GM18867 (cell line): ENCODE measurements at regions not wholly inside any gene's neighbourhood (a gene's known extent, or its start where the extent isn't known, plus 50 kb on each side); places are given as distances from the start of the nearest gene placed in this dataset.
"Not testable (repeated sequence)": the region's sequence is repeated elsewhere in the genome, so short reads cannot be mapped to it uniquely, and the experiment has no call there.

Source experiments
- ATAC-seq: cut with Tn5 transposase; IDR thresholded peaks from one replicate; pipeline ENCODE4 v1.9.1; 2021; ENCODE audit warnings: mild to moderate bottlenecking, moderate library complexity; ENCODE audit not compliant: unreplicated experiment

DNA sequence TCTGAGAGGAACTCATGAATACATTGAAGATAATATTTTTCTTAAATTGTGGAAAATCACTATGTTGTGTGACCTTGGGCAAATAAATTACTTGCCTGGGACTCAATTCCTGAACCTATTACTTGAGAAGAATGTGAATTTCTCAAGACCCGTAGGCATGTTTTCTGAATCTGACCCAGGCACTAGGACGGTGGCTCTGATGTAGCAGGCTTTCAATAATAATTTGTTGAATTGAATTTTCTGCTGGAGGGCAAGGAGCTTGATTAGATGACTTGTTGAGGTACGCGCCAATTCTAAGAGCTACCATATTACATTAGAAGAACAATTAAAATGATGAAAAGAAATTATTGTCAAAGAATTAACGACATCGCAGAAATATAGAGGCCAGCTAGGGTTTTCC, 150.2 kb upstream of the LRRC3B start:
- ATAC-seq, result no peak

DNA sequence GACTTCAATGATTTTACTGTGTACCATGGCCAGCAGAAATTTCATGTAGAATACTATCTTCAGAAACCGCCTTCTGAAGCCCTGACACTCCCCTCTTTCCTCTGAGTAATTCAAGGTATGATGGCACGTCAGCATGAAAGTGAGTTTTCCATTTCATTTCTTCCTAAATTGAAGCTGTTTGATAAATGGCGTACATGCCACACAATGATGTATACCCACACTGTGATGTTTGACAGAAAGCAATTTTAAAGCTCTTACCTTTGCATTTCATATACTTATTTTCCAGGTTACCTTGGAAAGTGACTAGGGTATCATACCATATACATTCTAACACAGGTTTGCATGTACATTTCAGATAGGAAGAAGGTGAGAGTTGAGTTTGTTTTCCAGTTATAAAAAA, 147.9 kb upstream of the LRRC3B start:
- no peak for ATAC-seq

DNA sequence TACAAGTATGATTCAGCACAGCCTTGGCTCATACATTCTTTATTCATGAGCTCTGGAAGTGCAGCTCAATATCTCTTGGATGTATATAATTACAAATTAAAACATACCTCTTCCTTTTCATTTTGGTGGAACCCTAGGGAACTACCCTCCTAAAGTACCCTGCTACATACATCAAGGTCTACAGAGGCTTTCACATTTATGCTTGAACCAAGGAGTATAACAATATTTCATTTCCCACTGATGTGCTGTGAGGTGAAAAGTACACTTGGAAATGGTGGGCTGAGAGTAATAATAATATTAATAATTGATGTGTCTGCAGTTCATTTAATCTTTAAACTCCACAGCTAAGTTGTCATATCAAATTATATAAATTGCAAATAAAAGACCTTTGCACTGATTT, 142.2 kb upstream of the LRRC3B start:
- no peak for ATAC-seq

DNA sequence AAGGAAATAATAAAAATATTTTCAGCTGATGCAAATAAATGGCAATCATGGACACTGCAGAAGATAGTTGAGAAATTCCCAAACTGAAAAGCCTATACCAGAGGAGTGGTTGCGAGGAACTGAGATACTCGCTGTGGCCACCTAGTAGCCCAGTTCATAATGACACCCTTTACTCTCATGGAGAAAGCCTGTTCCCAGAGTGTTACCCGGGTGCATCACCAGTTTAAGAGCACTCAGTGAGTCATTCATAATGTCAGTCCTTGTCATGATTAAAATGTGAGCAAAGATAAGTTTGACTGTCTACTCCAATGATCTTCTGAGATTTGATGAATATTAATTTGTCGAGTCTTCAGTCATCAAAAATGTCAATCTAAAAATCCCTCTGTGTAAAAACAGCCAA, 138.4 kb upstream of the LRRC3B start:
- ATAC-seq, result no peak

DNA sequence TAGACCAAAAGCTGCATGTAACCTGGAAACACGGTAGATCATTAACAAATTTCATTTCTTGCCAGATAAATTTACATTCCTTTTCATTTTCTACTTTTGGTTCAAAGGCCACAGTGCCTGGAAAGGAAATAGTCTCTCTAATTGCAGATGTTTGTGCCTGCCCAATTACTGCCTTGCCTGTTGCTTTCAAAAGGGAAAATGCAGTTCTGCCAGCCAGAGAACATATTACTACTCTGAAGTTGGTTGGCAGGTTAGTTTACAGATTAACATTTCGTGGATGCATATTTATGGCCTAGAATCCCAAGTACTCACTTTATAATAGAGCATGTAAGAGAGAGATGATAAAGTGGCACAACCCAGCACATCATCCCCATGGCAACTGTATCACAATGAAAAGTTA, 124.3 kb upstream of the LRRC3B start:
- ATAC-seq, result no peak

DNA sequence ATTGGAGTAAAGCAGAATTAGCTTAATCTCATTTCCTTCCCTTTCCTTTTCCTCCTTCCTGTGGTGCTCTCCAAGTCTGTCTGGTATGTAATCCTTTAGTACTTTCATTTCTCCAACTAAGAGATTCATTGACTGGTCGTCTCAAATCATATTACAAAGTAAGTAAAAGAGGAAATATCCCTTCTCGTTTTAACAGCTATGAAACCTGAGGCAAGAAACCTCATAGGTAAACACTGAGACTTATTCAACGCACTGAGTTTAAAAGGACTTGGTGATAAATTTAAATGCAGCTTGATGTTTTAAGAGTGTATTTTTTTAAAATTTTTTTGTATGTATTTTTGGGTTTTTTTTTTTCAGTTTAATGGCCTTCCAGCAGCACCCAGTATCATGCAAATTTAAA, 117.2 kb upstream of the LRRC3B start:
- ATAC-seq, result no peak

DNA sequence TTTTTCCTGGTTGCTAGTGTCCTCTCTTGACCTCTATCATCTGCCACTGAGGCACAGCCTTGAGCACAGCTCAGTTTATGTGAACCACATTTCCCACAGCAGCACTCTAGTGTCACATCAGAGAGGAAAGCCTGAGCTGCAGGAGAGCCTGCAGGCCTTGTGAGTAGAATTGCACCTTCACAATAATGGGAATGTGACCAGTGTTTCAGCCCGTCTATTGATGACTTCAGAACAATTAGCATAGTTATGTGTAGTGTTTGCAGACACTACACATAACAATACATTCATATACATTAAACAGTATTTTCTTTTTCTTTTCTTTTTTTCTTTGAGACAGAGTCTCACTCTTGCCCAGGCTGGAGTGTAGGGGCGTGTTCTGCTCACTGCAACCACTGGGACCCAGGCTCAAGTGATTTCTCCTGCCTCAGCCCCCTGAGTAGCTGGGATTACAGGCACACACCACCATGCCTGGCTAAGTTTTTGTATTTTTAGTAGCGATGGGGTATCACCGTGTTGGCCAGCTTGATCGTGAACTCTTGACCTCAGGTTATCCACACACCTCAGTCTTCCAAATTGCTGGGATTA, 108.0 kb upstream of the LRRC3B start:
- ATAC-seq, result not testable (repeated sequence)

DNA sequence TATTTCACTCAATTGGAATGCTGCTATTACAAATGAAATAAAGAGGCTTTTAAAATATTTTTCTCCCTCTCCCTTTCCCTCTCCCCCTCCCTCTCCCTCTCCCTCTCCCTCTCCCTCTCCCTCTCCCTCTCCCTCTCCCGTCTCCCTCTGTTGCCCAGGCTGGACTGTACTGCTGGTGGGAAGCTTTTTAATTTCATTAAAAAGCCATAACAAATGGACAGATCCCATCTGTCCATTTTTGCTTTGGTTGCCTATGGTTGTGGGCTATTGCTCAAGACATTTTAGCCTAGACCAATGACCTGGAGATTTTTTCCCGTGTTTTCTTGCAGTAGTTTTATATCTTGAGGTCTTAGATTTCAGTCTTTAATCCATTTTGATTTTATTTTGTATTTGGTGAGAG, 107.2 kb upstream of the LRRC3B start:
- ATAC-seq, result no peak

DNA sequence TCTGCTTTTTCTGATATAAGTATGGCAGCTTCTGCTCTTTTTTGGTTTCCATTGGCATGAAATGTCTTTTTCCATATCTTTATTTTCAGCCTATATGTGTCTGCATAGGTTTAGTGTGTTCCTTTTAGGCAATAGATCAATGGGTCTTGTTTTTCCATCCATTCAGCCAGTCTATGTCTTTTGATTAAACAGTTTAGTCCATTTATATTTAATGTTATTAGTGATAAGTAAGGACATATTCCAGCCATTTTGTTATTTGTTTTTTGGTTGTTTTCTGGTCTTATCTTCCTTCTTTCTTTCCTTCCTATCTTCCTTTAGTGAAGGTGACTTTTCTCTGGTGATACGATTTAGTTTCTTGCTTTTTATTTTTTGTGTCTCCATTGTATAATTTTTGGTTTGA, 101.3 kb upstream of the LRRC3B start:
- ATAC-seq, result no peak

DNA sequence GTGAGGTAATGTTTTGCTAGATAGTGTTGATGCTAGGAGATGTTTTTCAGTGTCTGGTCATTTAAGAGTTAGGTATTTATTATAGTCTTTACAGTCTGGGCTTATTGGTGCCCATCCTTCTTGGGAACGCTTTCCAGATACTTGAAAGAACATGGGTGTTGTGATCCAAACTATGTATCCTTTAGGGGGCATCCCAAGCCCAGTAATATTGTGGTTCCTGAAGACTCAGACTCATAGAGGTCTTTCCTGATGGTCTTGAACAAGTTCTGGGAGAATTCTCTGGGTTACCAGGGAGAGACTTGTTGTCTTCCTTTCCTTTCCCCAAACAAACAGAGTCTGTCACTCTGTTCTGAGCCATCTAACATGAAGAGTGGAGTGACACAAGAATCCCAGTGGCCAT, 99.7 kb upstream of the LRRC3B start:
- ATAC-seq, result no peak

DNA sequence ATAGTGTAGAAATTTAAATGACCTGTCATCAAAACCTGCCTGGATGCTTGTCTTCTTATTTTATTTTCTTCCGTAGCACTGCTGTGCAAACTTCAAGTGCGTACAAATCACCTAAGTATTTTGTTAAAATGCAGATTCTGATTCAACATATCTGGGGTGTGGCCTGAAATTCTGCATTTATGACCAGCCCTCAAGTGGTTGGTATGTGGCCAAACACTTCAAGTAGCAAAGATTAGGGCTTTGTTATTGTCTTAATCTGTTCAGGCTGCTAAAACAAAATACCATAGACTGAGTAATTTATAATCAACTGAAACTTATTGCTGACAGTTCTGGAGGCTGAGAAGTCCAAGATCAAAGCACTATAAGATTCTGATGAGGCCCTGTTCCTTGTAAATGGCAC, 97.6 kb upstream of the LRRC3B start:
- ATAC-seq, result no peak

DNA sequence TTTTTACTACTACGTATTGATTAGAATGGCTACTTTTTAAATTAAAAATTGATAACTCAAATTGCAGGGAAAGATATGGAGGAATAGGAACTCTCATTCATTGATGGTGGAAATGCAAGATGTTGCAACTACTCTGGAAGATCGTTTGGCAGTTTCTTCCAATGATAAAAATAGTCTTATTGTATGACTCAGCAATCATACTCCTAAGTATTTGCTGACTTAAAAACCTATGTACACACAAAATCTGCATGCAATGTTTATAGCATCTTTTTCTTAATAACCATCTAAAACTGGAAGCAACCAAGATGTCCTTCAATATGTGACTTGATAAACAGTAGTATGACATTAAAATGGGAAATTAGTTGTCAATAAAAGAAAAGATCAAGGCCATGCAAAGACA, 87.4 kb upstream of the LRRC3B start:
- ATAC-seq, result no peak

DNA sequence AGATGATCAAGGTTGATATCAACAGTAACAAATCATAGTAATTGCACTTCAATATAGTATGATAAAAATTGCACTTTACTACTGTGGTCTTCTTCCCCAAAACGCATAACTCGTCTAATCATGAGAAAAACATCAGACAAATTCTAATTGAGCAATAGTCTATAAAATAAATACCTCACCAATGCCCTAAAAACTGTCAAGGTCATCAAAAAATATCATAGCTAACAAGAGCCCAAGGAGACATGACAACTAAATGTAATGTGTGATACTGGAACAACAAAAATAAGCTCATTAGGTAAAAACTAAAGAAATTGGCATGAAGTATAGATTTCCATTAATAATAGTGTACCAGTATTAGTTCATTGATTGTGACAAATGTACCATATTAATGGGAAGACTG, 85.6 kb upstream of the LRRC3B start:
- ATAC-seq, result no peak

DNA sequence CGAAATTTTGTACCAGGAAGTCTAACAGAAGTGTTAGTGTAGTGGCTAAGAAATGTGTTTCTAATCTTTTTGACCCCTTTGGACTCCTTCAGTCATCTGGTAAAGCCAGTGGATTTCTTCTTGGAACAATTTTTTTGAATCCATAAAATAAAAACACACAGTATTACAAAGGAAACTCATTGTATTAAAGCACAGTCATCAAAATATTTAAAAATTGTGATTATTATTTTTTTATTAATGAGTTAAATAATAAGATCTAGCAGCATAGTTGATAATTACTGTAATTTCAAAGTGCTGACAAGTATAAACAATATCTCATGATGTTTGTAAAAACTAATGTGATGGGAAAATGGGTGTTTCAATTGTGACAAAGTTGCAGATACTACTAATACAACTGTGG, 72.2 kb upstream of the LRRC3B start:
- no peak for ATAC-seq

DNA sequence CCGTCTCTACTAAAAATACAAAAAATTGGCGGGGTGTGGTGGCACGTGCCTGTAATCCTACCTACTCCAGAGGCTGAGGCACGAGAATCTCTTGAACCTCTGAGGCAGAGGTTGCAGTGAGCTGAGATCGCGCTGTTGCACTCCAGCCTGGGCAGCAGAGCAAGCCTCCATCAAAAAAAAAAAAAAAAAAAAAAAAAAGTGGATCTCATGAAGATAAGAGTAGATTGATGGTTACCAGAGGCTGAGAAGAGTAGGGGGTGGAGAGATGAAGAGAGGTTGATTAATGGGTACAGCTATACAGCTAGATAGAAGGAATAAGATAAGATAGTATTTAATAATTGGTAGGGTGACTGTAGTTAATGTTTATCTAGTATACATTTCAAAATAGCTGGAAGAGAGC, 65.9 kb upstream of the LRRC3B start:
- ATAC-seq, result no peak

DNA sequence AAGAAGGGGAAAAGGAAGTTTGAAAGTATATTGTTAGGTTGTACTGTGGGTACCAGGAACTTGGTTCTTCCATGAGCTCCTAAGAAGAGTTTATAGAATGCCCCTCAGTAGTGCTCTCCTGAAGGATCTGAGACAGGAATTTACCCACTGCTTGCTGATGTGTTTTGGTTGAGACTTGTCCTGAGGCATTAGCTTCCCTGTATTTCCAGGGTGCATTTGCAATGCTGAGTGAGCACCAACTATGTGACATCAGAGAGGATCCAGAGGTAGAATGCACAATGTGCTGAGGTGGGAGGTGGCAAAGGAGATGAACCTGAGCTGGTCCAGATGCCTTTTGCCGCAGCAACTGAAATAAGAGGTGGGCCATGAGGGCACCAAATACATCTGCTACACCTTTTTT, 64.3 kb upstream of the LRRC3B start:
- no peak for ATAC-seq

DNA sequence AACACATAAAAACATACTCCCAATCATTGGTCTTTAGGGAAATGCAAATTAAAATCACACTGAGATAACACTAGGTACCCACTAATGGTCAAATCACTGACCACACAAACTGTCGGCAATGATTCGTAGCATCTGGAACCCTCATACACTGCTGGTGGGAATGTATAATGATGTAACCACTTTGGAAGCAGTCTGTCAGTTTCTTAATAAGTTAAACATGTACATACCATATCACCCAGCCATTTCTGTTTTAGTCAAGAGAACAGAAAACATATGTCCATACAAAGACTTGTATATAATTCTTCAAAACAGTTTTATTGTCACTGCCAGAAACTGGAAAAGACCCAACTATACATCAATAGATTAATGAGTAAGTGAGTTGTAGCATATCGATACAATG, 63.3 kb upstream of the LRRC3B start:
- ATAC-seq, result no peak

DNA sequence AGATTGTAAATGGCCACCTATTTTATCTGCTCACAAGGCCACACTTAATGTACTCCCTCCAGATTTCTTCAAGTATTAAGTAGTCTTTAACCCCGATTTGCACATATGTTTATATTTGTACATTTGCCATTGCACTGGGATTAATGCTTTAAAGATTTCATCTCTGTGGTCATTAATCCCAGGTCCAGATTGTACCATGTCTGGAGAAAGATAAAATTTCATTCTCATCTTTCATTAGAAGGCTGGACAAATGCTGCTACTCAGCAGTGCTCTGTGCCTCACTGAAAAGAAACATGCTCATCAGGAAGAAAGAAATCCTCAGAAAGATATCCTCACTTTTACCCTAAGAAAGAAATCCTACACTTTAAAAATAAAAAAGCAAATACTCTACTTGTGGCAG, 62.5 kb upstream of the LRRC3B start:
- no peak for ATAC-seq

DNA sequence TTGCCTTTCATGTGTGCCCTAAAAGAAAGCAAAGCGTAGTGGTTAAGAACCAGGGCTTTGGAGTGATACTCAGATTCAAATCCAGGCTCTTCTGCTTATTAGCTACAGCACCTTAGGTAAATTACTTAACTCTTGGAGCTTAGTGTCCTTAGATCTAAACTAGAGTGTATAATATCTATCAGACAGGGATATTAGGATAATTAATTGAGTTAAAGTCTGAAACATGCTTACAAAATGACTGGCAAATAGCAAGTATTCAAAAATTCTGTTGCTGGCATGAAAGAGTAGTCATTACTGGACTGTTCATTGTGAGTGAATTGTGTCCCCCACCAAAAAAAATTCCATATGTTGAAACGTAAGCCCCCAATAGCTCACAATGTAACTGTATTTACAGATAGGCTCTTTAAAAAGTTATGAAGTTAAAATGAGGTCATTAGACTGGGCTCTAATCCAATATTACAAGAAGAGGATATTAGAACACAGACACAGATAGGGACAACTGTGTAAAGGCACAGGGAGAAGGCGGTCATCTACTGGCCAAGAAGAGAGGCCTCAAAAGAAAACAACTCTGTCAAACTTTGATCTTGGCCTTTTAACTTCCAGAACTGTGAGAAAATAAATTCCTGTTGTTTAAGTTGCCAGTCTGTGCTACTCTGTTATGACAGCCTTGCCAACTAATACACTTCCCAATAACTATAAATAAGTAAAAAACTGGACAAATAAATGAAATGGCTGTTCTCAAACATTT, 60.4 kb upstream of the LRRC3B start:
- ATAC-seq, result no peak
